ENCODE measurements at regions not wholly inside any gene's neighbourhood (a gene's known extent, or its start where the extent isn't known, plus 50 kb on each side); places are given as distances from the start of the nearest gene placed in this dataset.
"Not testable (repeated sequence)": the region's sequence is repeated elsewhere in the genome, so short reads cannot be mapped to it uniquely, and the experiment has no call there.

DNA sequence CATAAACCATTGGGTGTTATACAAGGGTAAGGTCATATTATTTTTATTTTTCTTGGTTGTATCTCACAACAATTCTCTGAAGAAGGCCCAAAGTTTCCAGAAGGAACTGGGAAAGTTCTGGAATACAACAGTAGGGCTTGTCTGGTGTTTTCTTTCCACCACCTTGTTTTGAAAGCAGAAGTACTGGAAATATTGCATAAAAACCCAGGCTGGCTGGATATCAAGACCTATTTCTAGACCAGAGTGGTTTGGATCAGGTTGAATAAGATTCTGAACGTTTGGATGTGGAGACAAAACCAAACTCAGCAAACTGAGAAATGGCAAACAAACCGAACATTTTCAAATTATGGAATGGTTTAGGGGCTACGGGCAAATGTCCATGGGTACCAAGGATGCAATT lies 182.6 kb upstream of the FZD8 start:
- TF ChIP-seq, protein P1, sequence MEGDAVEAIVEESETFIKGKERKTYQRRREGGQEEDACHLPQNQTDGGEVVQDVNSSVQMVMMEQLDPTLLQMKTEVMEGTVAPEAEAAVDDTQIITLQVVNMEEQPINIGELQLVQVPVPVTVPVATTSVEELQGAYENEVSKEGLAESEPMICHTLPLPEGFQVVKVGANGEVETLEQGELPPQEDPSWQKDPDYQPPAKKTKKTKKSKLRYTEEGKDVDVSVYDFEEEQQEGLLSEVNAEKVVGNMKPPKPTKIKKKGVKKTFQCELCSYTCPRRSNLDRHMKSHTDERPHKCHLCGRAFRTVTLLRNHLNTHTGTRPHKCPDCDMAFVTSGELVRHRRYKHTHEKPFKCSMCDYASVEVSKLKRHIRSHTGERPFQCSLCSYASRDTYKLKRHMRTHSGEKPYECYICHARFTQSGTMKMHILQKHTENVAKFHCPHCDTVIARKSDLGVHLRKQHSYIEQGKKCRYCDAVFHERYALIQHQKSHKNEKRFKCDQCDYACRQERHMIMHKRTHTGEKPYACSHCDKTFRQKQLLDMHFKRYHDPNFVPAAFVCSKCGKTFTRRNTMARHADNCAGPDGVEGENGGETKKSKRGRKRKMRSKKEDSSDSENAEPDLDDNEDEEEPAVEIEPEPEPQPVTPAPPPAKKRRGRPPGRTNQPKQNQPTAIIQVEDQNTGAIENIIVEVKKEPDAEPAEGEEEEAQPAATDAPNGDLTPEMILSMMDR (IDR thresholded peaks at IDR 0.05; ENCODE audit: unreplicated experiment) = no peak
- H3K27ac Mint-ChIP-seq (ENCODE audit: unreplicated experiment) = no peak overlapping the region
- H3K36me3 Mint-ChIP-seq (ENCODE audit: low read depth, unreplicated experiment) = no peaks in the 10 kb centered on the region
- H3K27me3 Mint-ChIP-seq (ENCODE audit: unreplicated experiment) = peaks cover 4% of the 10 kb centered on the region
- no peaks in the 10 kb centered on the region for H3K4me1 Mint-ChIP-seq (ENCODE audit: unreplicated experiment)
- H3K9me3 Mint-ChIP-seq (ENCODE audit: unreplicated experiment) = no peaks in the 10 kb centered on the region
- H3K4me3 Mint-ChIP-seq (ENCODE audit: unreplicated experiment) = no peak overlapping the region
- DNase-seq (ENCODE audit: low spot score) = no peak

DNA sequence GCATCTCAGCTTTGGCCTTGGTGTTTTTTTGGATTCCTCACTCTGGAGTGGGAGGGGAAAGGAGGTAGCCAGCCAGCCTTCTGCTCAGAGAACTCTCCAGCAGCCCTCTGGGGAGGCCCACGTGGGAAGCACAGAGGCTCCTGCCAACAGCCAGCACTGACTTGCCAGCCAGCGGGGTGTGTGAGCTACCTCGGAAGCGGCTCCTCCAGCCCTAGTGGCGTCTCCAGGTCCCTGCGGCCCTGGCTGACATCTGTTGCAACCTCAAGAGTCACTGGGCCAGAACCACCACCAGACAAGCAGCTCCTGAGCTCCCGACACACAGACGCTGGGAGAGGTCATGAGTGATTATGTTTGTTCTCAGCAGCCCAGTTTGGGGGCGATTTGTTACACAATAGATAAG lies 180.2 kb upstream of the FZD8 start:
- Mint-ChIP-seq H3K4me1 (ENCODE audit: unreplicated experiment) (no peaks in the 10 kb centered on the region), H3K27ac (ENCODE audit: unreplicated experiment) (no peak overlapping the region), H3K9me3 (ENCODE audit: unreplicated experiment) (no peaks in the 10 kb centered on the region), H3K4me3 (ENCODE audit: unreplicated experiment) (no peak overlapping the region), H3K36me3 (ENCODE audit: low read depth, unreplicated experiment) (no peaks in the 10 kb centered on the region), H3K27me3 (ENCODE audit: unreplicated experiment) (peaks cover 1% of the 10 kb centered on the region)
- TF ChIP-seq, protein P1 (IDR thresholded peaks at IDR 0.05; ENCODE audit: unreplicated experiment) = no peak
- peak; percentile 19 for DNase-seq (ENCODE audit: low spot score)

DNA sequence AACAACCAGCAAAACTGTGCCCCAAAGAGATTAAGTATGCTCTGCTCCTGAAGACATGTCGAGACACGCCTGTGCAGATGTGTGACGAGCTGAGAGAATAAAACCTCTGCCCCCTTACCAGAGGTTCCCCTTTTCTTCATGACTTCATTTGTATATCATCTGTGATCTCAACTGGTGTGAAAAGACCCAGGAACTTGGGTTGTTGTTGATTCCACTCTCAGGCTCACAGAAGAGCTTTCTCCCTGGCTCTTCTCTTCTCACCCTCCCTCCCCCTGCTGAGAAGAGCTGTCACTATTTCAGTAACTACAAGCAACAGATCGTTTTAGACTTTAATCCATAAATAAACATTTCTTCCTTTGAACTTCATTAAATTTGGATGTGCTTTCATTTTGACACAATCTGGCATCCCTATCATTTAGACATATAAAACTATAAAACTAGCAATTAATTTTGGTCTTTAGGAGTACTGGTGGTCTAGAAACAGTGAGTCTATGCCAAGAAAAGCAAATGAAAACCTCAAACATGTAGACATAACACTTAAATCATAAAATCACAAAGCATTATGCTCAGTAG lies 179.3 kb upstream of the FZD8 start:
- Mint-ChIP-seq H3K36me3 (ENCODE audit: low read depth, unreplicated experiment) (no peaks in the 10 kb centered on the region), H3K9me3 (ENCODE audit: unreplicated experiment) (no peaks in the 10 kb centered on the region), H3K27me3 (ENCODE audit: unreplicated experiment) (peaks cover 2% of the 10 kb centered on the region), H3K27ac (ENCODE audit: unreplicated experiment) (no peak overlapping the region), H3K4me1 (ENCODE audit: unreplicated experiment) (no peaks in the 10 kb centered on the region), H3K4me3 (ENCODE audit: unreplicated experiment) (no peak overlapping the region)
- TF ChIP-seq, protein P1 (IDR thresholded peaks at IDR 0.05; ENCODE audit: unreplicated experiment) = no peak
- DNase-seq (ENCODE audit: low spot score) = no peak

DNA sequence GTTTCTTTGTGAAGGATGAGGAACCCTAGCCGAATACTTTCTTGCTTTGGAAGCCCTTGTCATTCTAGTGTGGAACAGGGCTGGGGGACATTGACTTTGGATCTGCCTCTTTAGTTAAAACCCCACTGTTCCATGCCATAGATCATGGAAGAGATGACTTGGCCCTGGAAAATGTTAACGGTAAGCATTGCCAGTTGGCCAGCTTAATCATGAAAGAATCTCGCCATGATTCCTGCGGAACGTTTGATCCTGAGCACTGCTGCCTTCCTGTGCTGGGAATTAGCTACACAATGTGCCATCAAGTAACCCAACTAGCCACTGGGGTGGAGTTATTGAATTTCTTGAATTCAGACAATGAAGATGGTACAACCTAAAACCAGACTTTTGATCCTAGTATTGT lies 177.6 kb upstream of the FZD8 start:
- TF ChIP-seq, protein P1 (IDR thresholded peaks at IDR 0.05; ENCODE audit: unreplicated experiment) = no peak
- DNase-seq (ENCODE audit: low spot score) = no peak
- Mint-ChIP-seq H3K36me3 (ENCODE audit: low read depth, unreplicated experiment) (no peaks in the 10 kb centered on the region), H3K27ac (ENCODE audit: unreplicated experiment) (no peak overlapping the region), H3K4me3 (ENCODE audit: unreplicated experiment) (no peak overlapping the region), H3K9me3 (ENCODE audit: unreplicated experiment) (no peaks in the 10 kb centered on the region), H3K4me1 (ENCODE audit: unreplicated experiment) (no peaks in the 10 kb centered on the region), H3K27me3 (ENCODE audit: unreplicated experiment) (peaks cover 2% of the 10 kb centered on the region)

DNA sequence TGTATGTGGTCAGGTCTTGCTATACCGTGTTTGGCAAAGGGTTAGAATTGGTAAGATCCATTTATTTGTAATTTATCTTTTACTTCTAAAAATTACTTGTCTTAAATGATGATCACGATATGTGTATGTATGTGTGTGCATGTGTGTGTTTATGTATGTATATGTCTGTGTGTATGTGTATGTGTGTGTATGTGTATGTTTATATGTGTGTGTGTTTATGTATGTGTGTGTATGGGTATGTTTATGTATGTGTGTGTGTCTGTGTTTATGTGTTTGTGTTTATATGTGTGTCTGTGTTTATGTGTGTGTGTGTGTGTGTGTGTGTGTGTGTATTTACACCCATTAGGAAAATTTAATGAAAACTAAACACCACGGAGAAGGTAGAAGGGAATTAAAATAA lies 176.9 kb upstream of the FZD8 start:
- H3K4me1 Mint-ChIP-seq (ENCODE audit: unreplicated experiment) = no peaks in the 10 kb centered on the region
- H3K27ac Mint-ChIP-seq (ENCODE audit: unreplicated experiment) = no peak overlapping the region
- DNase-seq (ENCODE audit: low spot score) = no peak
- TF ChIP-seq, protein P1 (IDR thresholded peaks at IDR 0.05; ENCODE audit: unreplicated experiment) = no peak
- H3K9me3 Mint-ChIP-seq (ENCODE audit: unreplicated experiment) = no peaks in the 10 kb centered on the region
- no peak overlapping the region for H3K4me3 Mint-ChIP-seq (ENCODE audit: unreplicated experiment)
- H3K36me3 Mint-ChIP-seq (ENCODE audit: low read depth, unreplicated experiment) = no peaks in the 10 kb centered on the region
- H3K27me3 Mint-ChIP-seq (ENCODE audit: unreplicated experiment) = peaks cover 2% of the 10 kb centered on the region

DNA sequence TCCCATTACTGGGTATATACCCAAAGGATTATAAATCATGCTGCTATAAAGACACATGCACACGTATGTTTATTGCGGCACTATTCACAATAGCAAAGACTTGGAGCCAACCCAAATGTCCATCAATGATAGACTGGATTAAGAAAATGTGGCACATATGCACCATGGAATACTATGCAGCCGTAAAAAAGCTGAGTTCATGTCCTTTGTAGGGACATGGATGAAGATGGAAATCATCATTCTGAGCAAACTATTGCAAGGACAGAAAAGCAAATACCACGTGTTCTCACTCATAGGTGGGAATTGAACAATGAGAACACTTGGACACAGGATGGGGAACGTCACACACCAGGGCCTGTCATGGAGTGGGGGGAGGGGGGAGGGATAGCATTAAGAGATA lies 175.0 kb upstream of the FZD8 start:
- H3K27ac Mint-ChIP-seq (ENCODE audit: unreplicated experiment); H3K36me3 Mint-ChIP-seq (ENCODE audit: low read depth, unreplicated experiment); H3K9me3 Mint-ChIP-seq (ENCODE audit: unreplicated experiment); H3K4me1 Mint-ChIP-seq (ENCODE audit: unreplicated experiment); DNase-seq (ENCODE audit: low spot score); H3K4me3 Mint-ChIP-seq (ENCODE audit: unreplicated experiment); H3K27me3 Mint-ChIP-seq (ENCODE audit: unreplicated experiment): not testable (repeated sequence)

All from endothelial cell (in vitro differentiated cells).